Activated T-helper 1 cell treated with anti-CD3 and anti-CD28 coated beads, Interleukin-12 subunit alpha, Interleukin-12 subunit beta, Interleukin-2, Interleukin-4 antibody, amounts not matched to agents 30 ng/mL and 10 ng/mL and 1 ng/mL, durations not matched to agents 14 hours and 24 hours and 36 hours (primary cell): ENCODE measurements at regions not wholly inside any gene's neighbourhood (a gene's known extent, or its start where the extent isn't known, plus 50 kb on each side); places are given as distances from the start of the nearest gene placed in this dataset.
"Not testable (repeated sequence)": the region's sequence is repeated elsewhere in the genome, so short reads cannot be mapped to it uniquely, and the experiment has no call there.

Source experiments
- DNase-seq: peaks from one replicate; pipeline ENCODE4 v3.0.0; 2021; ENCODE audit warnings: low spot score
- H3K27ac Mint-ChIP-seq: one replicate; pipeline ENCODE4 v1.8.0; 2021; ENCODE audit warnings: mild to moderate bottlenecking, mixed read lengths
- H3K27me3 Mint-ChIP-seq: one replicate; pipeline ENCODE4 v1.8.0; 2022; ENCODE audit warnings: mild to moderate bottlenecking, moderate library complexity, mixed read lengths; ENCODE audit not compliant: insufficient read depth
- H3K36me3 Mint-ChIP-seq: one replicate; pipeline ENCODE4 v1.8.0; 2021; ENCODE audit warnings: low read depth, mixed read lengths
- H3K4me1 Mint-ChIP-seq: one replicate; pipeline ENCODE4 v1.8.0; 2021; ENCODE audit warnings: low read depth, mixed read lengths
- H3K4me3 Mint-ChIP-seq: one replicate; pipeline ENCODE4 v1.8.0; 2021; ENCODE audit warnings: mild to moderate bottlenecking, moderate library complexity, mixed read lengths
- H3K9me3 Mint-ChIP-seq: one replicate; pipeline ENCODE4 v1.8.0; 2021; ENCODE audit warnings: mixed read lengths
- intact Hi-C: fragments of 100-400 bp; cut with micrococcal nuclease; formaldehyde crosslinking; loops from one replicate; pipeline ENCODE4 v1.15.1; 2024

- H3K27me3 Mint-ChIP-seq: no peaks in the 10 kb centered on the region
- no peak overlapping the region for H3K27ac Mint-ChIP-seq
- H3K4me3 Mint-ChIP-seq: no peak overlapping the region
- no peaks in the 10 kb centered on the region for H3K36me3 Mint-ChIP-seq
- no peak for DNase-seq
- peaks cover 17% of the 10 kb centered on the region for H3K9me3 Mint-ChIP-seq
- no peaks in the 10 kb centered on the region for H3K4me1 Mint-ChIP-seq
- intact Hi-C loops: no loop called here
These were observed 339.9 kb upstream of the SPRY2 start for GRCh38 chr13:80680786-80681366.

- Mint-ChIP-seq H3K4me1 (no peaks in the 10 kb centered on the region), H3K9me3 (peaks cover 17% of the 10 kb centered on the region), H3K27ac (no peak overlapping the region), H3K36me3 (no peaks in the 10 kb centered on the region), H3K27me3 (no peaks in the 10 kb centered on the region), H3K4me3 (no peak overlapping the region)
- no peak for DNase-seq
- intact Hi-C loops: no loop called here
These were observed 338.5 kb upstream of the SPRY2 start for GRCh38 chr13:80679423-80679822.

GRCh38 chr13:80677227-80677626 lies 336.3 kb upstream of the SPRY2 start:
- Mint-ChIP-seq H3K27ac (no peak overlapping the region), H3K4me1 (no peaks in the 10 kb centered on the region)
- DNase-seq: no peak

GRCh38 chr13:80675442-80675841 lies 334.5 kb upstream of the SPRY2 start:
- H3K27ac Mint-ChIP-seq, H3K4me1 Mint-ChIP-seq, H3K27me3 Mint-ChIP-seq, intact Hi-C loops, H3K4me3 Mint-ChIP-seq, H3K36me3 Mint-ChIP-seq, DNase-seq: not testable (repeated sequence)
- H3K9me3 Mint-ChIP-seq: peaks cover 26% of the 10 kb centered on the region

More at GRCh38 chr13:80677227-80677626, 336.3 kb upstream of the SPRY2 start:
- Mint-ChIP-seq H3K4me3 (no peak overlapping the region), H3K27me3 (no peaks in the 10 kb centered on the region), H3K9me3 (peaks cover 21% of the 10 kb centered on the region), H3K36me3 (no peaks in the 10 kb centered on the region)
- intact Hi-C loops: no loop called here

GRCh38 chr13:80671773-80672172 lies 330.8 kb upstream of the SPRY2 start:
- Mint-ChIP-seq H3K4me1 (no peaks in the 10 kb centered on the region), H3K27me3 (no peaks in the 10 kb centered on the region), H3K27ac (no peak overlapping the region), H3K9me3 (peaks cover 9% of the 10 kb centered on the region), H3K4me3 (no peak overlapping the region), H3K36me3 (no peaks in the 10 kb centered on the region)
- intact Hi-C loops: no loop called here
- DNase-seq: no peak

- DNase-seq: no peak
- no peaks in the 10 kb centered on the region for H3K36me3 Mint-ChIP-seq
- H3K4me1 Mint-ChIP-seq: no peaks in the 10 kb centered on the region
- no peak overlapping the region for H3K27ac Mint-ChIP-seq
- no peaks in the 10 kb centered on the region for H3K27me3 Mint-ChIP-seq
- intact Hi-C loops: no loop called here
- H3K4me3 Mint-ChIP-seq: no peak overlapping the region
- peaks cover 9% of the 10 kb centered on the region for H3K9me3 Mint-ChIP-seq
These were observed 328.2 kb upstream of the SPRY2 start for GRCh38 chr13:80669112-80669511.

GRCh38 chr13:80668452-80668851 lies 327.5 kb upstream of the SPRY2 start:
- no peak overlapping the region for H3K27ac Mint-ChIP-seq
- H3K36me3 Mint-ChIP-seq: no peaks in the 10 kb centered on the region
- H3K27me3 Mint-ChIP-seq: no peaks in the 10 kb centered on the region
- intact Hi-C loops: no loop called here
- H3K4me1 Mint-ChIP-seq: no peaks in the 10 kb centered on the region
- DNase-seq: no peak
- H3K4me3 Mint-ChIP-seq: no peak overlapping the region
- peaks cover 9% of the 10 kb centered on the region for H3K9me3 Mint-ChIP-seq

- no peaks in the 10 kb centered on the region for H3K4me1 Mint-ChIP-seq
- peaks cover 6% of the 10 kb centered on the region for H3K9me3 Mint-ChIP-seq
- no peak overlapping the region for H3K27ac Mint-ChIP-seq
- H3K36me3 Mint-ChIP-seq: no peaks in the 10 kb centered on the region
- no peak overlapping the region for H3K4me3 Mint-ChIP-seq
- H3K27me3 Mint-ChIP-seq: no peaks in the 10 kb centered on the region
- intact Hi-C loops: no loop called here
- DNase-seq: no peak
These were observed 326.0 kb upstream of the SPRY2 start for GRCh38 chr13:80666782-80667552.

GRCh38 chr13:80665792-80666333 lies 324.9 kb upstream of the SPRY2 start:
- no peak for DNase-seq
- intact Hi-C loops: no loop called here
- Mint-ChIP-seq H3K36me3 (no peaks in the 10 kb centered on the region), H3K9me3 (no peaks in the 10 kb centered on the region), H3K4me1 (no peaks in the 10 kb centered on the region), H3K27ac (no peak overlapping the region), H3K4me3 (no peak overlapping the region), H3K27me3 (no peaks in the 10 kb centered on the region)

- Mint-ChIP-seq H3K27me3 (no peaks in the 10 kb centered on the region), H3K9me3 (no peaks in the 10 kb centered on the region), H3K36me3 (no peaks in the 10 kb centered on the region), H3K27ac (no peak overlapping the region), H3K4me1 (no peaks in the 10 kb centered on the region), H3K4me3 (no peak overlapping the region)
- no peak for DNase-seq
- intact Hi-C loops: no loop called here
These were observed 324.0 kb upstream of the SPRY2 start for GRCh38 chr13:80664950-80665349.

- no peak for DNase-seq
- Mint-ChIP-seq H3K9me3 (no peaks in the 10 kb centered on the region), H3K4me3 (no peak overlapping the region), H3K36me3 (no peaks in the 10 kb centered on the region), H3K27ac (no peak overlapping the region), H3K4me1 (no peaks in the 10 kb centered on the region), H3K27me3 (no peaks in the 10 kb centered on the region)
- intact Hi-C loops: no loop called here
These were observed 322.9 kb upstream of the SPRY2 start for GRCh38 chr13:80663788-80664187.

GRCh38 chr13:80658705-80659104 lies 317.8 kb upstream of the SPRY2 start:
- no peaks in the 10 kb centered on the region for H3K36me3 Mint-ChIP-seq
- H3K27ac Mint-ChIP-seq: no peak overlapping the region
- no peak for DNase-seq
- no peaks in the 10 kb centered on the region for H3K4me1 Mint-ChIP-seq
- no peaks in the 10 kb centered on the region for H3K27me3 Mint-ChIP-seq
- intact Hi-C loops: no loop called here
- H3K9me3 Mint-ChIP-seq: peaks cover 10% of the 10 kb centered on the region
- no peak overlapping the region for H3K4me3 Mint-ChIP-seq

GRCh38 chr13:80656512-80656904 lies 315.6 kb upstream of the SPRY2 start:
- no peak overlapping the region for H3K4me3 Mint-ChIP-seq
- H3K36me3 Mint-ChIP-seq: no peaks in the 10 kb centered on the region
- H3K4me1 Mint-ChIP-seq: no peaks in the 10 kb centered on the region
- DNase-seq: no peak
- intact Hi-C loops: no loop called here
- H3K9me3 Mint-ChIP-seq: peaks cover 10% of the 10 kb centered on the region
- no peak overlapping the region for H3K27ac Mint-ChIP-seq
- no peaks in the 10 kb centered on the region for H3K27me3 Mint-ChIP-seq
